Spleen (tissue), 7 donors: ENCODE measurements at regions not wholly inside any gene's neighbourhood (a gene's known extent, or its start where the extent isn't known, plus 50 kb on each side); places are given as distances from the start of the nearest gene placed in this dataset.

Source experiments
- CTCF ChIP-seq, 11 experiments: fragments of 200-600 bp in 7 of 11; fragments of 450-650 bp in 4 of 11; sonication (generic) in 4 of 11; IDR thresholded peaks in 8 of 11; conservative IDR thresholded peaks in 3 of 11; 1 replicate in 7 of 11; 2 replicates in 4 of 11; pipeline versions ENCODE4 v1.4.0 to v1.8.0; 2016 to 2021; ENCODE audit warnings: antibody characterized with exemption in 11 of 11, inconsistent platforms in 4 of 11, mild to moderate bottlenecking in 1 of 11
- POLR2A ChIP-seq, 3 donors: fragments of 450-650 bp; IDR thresholded peaks; one replicate each; pipeline ENCODE4 v1.5.1; 2017; ENCODE audit warnings: antibody characterized with exemption in 3 of 3, mild to moderate bottlenecking in 1 of 3
- donor health status: DM: no; HTN: no; CAD: no; lungs with moderate emphysema.
- donor health status: DM: no; HTN: no; CAD: no.
- donor health status: DM: no; HTN: no; CAD: no.

GRCh38 chr4:173940146-173940545 is 343.3 kb downstream of the FBXO8 start:
- TF ChIP-seq CTCF (IDR thresholded peaks at IDR 0.05 in 8 of 11, conservative IDR thresholded peaks at IDR 0.05 in 3 of 11) = no peak
- no peak for TF ChIP-seq POLR2A (IDR thresholded peaks at IDR 0.05)
